ENCODE measurements at regions not wholly inside any gene's neighbourhood (a gene's known extent, or its start where the extent isn't known, plus 50 kb on each side); places are given as distances from the start of the nearest gene placed in this dataset.

DNA sequence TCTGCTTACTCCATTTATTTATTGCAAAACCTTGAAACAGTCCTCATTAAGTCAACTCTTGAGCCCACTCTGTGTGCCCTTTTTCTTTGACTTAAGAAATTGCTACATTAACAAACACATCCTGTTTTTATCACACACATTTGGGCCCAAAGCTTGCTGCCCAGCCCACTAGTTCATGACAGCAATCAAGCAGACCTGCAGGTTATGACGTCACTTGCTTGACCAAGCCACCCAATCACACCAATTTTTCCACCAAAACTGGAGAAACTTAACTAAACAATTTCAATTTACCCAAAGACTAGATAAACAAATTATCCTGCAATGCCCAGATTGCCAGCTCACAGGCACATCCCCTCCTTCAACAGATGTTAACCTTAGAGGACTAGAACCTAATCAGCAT lies 120.7 kb downstream of the ZNF429 start:
- TF ChIP-seq CTCF (conservative IDR thresholded peaks at IDR 0.05) (no peak), EZH2 (IDR thresholded peaks at IDR 0.05; ENCODE audit: low read depth) (no peak)

All from PC-9 (cell line).